Mucosa of descending colon (tissue), 3 donors: ENCODE measurements at regions not wholly inside any gene's neighbourhood (a gene's known extent, or its start where the extent isn't known, plus 50 kb on each side); places are given as distances from the start of the nearest gene placed in this dataset.

ENCODE experiments used
- ATAC-seq: fragments of 200-7000 bp; cut with Tn5 transposase; one replicate; pipeline ENCODE4 v1.9.1; 2020; ENCODE audit warnings: mild to moderate bottlenecking, moderate library complexity
- DNase-seq, 3 donors: peaks; one replicate each; pipeline ENCODE4 v3.0.0-alpha.2; 2020
- H3K36me3 ChIP-seq: fragments of 200-600 bp; one replicate; pipeline ENCODE4 v1.8.0; 2021; ENCODE audit warnings: low read depth, mild to moderate bottlenecking
- H3K4me1 ChIP-seq: fragments of 200-600 bp; one replicate; pipeline ENCODE4 v1.8.0; 2021; ENCODE audit warnings: low read depth, mild to moderate bottlenecking
- H3K4me3 ChIP-seq: fragments of 200-600 bp; one replicate; pipeline ENCODE4 v1.8.0; 2021; ENCODE audit warnings: mild to moderate bottlenecking
- H3K9me3 ChIP-seq: fragments of 200-600 bp; one replicate; pipeline ENCODE4 v1.8.0; 2021; ENCODE audit warnings: mild to moderate bottlenecking
- intact Hi-C, 2 donors: fragments of 100-400 bp; cut with DNase I in 1 of 2; cut with micrococcal nuclease in 1 of 2; formaldehyde crosslinking; loops; one replicate each; pipeline versions ENCODE4 v1.11.0 to v1.11.1; 2022; cut with DNase I, micrococcal nuclease
- TF ChIP-seq, protein P1 (sequence below): fragments of 200-600 bp; IDR thresholded peaks from one replicate; pipeline ENCODE4 v1.8.0; 2022; ENCODE audit warnings: antibody characterized with exemption, mild to moderate bottlenecking
- donor health status: DM: no; HTN: no; CAD: no; lungs with moderate emphysema.
- donor health status: DM: no; HTN: no; CAD: no.
- donor health status: DM: no; HTN: yes; CAD: no.

DNA sequence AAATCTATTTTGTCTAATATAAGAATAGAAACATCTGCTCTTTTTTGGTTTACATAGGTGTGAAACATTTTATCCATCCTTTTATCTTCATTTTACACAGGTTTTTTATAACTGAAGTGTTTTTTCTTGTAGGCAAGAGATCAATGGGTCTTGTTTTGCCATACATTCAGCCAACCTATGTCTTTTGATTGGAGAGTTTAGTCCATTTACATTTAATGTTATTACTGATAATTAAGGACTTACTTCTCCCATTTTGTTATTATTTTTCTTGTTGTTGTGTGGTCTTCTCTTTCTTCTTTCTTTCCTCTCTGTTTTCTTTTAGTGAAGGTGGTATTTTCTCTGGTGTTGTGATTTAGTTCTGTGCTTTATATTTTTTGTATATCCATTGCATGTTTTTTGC lies 785.3 kb downstream of the ARAP2 start:
- Histone ChIP-seq H3K9me3 (peaks cover 36% of the 10 kb centered on the region), H3K4me1 (no peaks in the 10 kb centered on the region), H3K36me3 (no peaks in the 10 kb centered on the region), H3K4me3 (no peak overlapping the region)
- intact Hi-C loops, result no loop called here
- ATAC-seq (no peak), DNase-seq (no peak)
- TF ChIP-seq, protein P1, sequence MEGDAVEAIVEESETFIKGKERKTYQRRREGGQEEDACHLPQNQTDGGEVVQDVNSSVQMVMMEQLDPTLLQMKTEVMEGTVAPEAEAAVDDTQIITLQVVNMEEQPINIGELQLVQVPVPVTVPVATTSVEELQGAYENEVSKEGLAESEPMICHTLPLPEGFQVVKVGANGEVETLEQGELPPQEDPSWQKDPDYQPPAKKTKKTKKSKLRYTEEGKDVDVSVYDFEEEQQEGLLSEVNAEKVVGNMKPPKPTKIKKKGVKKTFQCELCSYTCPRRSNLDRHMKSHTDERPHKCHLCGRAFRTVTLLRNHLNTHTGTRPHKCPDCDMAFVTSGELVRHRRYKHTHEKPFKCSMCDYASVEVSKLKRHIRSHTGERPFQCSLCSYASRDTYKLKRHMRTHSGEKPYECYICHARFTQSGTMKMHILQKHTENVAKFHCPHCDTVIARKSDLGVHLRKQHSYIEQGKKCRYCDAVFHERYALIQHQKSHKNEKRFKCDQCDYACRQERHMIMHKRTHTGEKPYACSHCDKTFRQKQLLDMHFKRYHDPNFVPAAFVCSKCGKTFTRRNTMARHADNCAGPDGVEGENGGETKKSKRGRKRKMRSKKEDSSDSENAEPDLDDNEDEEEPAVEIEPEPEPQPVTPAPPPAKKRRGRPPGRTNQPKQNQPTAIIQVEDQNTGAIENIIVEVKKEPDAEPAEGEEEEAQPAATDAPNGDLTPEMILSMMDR, result no peak

DNA sequence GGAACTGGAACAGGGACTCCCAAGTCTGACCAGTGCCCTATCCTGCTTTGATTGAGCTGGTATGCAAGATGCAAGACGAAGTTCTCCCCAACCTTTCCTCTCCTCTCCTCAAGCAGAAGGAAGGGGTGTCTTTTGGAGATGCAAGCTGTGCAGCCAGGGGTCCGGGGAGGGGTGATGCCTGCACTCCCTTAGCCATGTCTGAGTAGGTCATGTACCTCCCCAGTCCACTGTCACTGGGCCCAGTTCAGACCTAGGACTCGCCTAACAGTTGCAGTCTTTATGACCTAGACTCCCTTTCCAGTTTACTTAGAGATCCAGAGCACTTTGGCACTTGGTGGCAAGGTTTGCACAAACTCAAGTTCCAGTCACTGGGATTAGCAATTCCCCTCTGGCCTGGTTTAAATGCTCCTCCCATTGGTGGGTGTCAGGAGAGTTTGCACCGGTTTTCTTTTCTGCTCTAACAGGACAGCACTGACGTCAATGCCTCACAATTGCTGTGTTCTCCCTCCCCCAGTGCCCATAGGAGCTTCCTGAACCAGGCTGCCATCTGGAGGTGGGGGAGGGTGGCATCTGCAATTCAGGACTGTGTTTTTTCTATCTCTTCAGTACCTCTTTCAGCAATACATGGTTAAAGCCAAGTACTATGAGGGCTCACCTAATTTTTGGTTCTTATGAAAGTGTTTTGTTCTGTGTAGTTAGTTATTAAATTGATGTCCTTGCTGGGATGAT lies 782.2 kb downstream of the ARAP2 start:
- Histone ChIP-seq H3K4me3 (no peak overlapping the region), H3K4me1 (no peaks in the 10 kb centered on the region), H3K36me3 (no peaks in the 10 kb centered on the region), H3K9me3 (peaks cover 35% of the 10 kb centered on the region)
- TF ChIP-seq, protein P1, result no peak
- intact Hi-C loops, result no loop called here
- ATAC-seq (no peak), DNase-seq (no peak)

DNA sequence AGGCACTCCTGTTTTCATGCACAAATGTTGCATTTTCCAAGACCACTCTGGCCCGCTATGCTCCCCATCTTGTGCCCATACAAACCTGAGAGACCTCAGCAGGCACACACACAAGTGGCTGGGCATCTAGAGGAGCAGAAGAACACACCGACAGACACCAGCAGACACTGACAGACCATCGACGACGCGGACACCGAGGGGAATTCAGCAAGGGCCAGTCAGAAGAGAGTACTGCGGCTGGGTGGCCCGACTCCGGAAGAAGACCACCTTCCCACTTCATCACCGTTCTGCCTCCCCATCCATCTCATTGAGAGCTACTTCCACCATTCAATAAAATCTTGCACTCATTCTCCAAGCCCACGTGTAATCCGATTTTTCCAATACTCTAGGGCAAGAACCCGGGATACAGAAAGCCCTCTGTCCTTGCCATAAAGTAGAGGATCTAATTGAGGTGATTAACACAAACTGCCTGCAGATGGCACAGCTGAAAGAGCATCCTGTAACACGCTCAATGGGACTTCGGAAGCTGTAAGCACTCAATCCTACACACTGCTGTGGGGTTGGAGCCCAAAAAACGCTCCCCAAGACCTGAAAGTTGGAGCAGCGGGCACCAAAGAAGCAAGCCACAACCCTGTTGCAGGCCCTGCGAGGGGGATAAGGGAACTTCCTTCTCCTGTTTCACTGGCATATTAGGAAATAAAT lies 780.9 kb downstream of the ARAP2 start:
- DNase-seq, result no peak
- Histone ChIP-seq H3K4me1 (no peaks in the 10 kb centered on the region), H3K9me3 (peaks cover 31% of the 10 kb centered on the region), H3K4me3 (no peak overlapping the region), H3K36me3 (no peaks in the 10 kb centered on the region)
- TF ChIP-seq, protein P1, result no peak
- ATAC-seq, result no peak
- intact Hi-C loops, result no loop called here

DNA sequence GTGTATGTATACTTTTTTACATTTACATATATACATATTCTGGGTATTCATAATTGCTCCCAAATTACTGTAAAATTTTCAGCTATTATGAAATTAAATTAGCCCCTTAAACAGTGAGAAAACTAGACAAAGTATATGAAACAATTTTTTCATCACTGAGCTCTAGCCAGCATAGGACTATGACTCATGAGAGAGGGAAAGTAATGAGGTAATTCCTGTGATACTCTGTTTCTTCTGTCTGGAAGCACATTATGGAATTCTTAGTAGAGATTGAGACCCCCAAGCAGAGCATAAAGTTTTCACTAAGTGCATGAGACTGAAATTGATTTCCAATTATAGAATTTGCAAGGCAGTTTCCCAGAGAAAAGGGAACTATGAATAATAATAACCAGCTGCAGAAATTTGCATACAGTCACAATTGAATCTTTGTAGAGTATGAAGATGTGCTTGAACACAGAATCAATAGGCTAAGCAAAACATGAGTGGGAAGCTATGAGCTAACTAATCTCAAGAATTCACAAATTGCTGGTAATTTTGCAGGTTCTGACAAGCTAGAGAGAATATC lies 779.3 kb downstream of the ARAP2 start:
- intact Hi-C loops, result no loop called here
- Histone ChIP-seq H3K36me3 (no peaks in the 10 kb centered on the region), H3K4me3 (no peak overlapping the region), H3K9me3 (peaks cover 22% of the 10 kb centered on the region), H3K4me1 (no peaks in the 10 kb centered on the region)
- TF ChIP-seq, protein P1, result no peak
- DNase-seq (no peak), ATAC-seq (no peak)

DNA sequence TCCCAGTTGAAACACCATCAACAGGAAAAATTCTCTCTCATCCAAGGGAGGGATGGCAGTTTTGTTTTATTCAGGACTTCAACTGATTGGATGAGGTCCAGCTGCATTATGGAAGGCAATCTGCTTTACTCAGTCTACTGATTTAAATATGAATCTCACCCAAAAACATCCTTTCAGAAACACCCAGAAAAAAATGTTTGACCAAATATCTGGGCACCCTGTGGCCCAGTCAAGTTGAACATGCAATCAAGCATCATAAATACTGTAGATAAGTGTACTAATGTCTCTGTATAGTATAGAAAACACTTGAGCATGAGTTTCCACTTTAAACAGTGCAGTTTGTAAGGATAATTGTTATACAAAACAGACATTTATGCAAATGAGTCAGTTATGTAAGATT lies 753.2 kb downstream of the ARAP2 start:
- DNase-seq, result no peak
- TF ChIP-seq, protein P1, result no peak
- ATAC-seq, result no peak

More for the DNA sequence above, 753.2 kb downstream of the ARAP2 start:
- Histone ChIP-seq H3K4me3 (no peak overlapping the region), H3K36me3 (no peaks in the 10 kb centered on the region), H3K4me1 (no peaks in the 10 kb centered on the region), H3K9me3 (peaks cover 26% of the 10 kb centered on the region)
- intact Hi-C loops, result no loop called here
